Keratinocyte (primary cell): ENCODE measurements at regions not wholly inside any gene's neighbourhood (a gene's known extent, or its start where the extent isn't known, plus 50 kb on each side); places are given as distances from the start of the nearest gene placed in this dataset.

ENCODE experiments used
- DNase-seq: peaks from one replicate; pipeline ENCODE4 v3.0.0-alpha.2; 2011; ENCODE audit warnings: low read depth, missing footprints, low spot score
- FAIRE-seq: peaks from 2 replicates; lab custom pipeline; 2011; peaks lifted over from hg19 to GRCh38; lab: Jason Lieb, UNC
- H2AFZ ChIP-seq: 2 replicates; pipeline ENCODE4 v1.6.0; 2012; ENCODE audit warnings: low read length, control low read depth, inconsistent platforms; ENCODE audit not compliant: control insufficient read depth
- H3K27ac ChIP-seq: 2 replicates; pipeline ENCODE4 v1.5.1; 2011; ENCODE audit warnings: low read length; ENCODE audit not compliant: control insufficient read depth, insufficient read depth
- H3K27me3 ChIP-seq: 3 replicates; pipeline ENCODE4 v1.6.0; 2011; ENCODE audit warnings: low read length; ENCODE audit not compliant: control insufficient read depth, insufficient read depth; ENCODE audit errors: extremely low read depth
- H3K36me3 ChIP-seq, 2 experiments: 2 replicates in 1 of 2; 3 replicates in 1 of 2; pipeline ENCODE4 v1.5.1; 2011; ENCODE audit warnings: low read length in 2 of 2, mild to moderate bottlenecking in 1 of 2; ENCODE audit not compliant: control insufficient read depth in 2 of 2, insufficient read depth in 2 of 2; ENCODE audit errors: extremely low read depth in 1 of 2
- H3K4me1 ChIP-seq: 3 replicates; pipeline ENCODE4 v1.5.1; 2011; ENCODE audit warnings: low read length; ENCODE audit not compliant: control insufficient read depth, insufficient read depth; ENCODE audit errors: extremely low read depth
- H3K4me2 ChIP-seq: 3 replicates; pipeline ENCODE4 v1.6.0; 2011; ENCODE audit warnings: low read depth, low read length; ENCODE audit not compliant: control insufficient read depth, insufficient read depth; ENCODE audit errors: extremely low read depth
- H3K4me3 ChIP-seq, 3 experiments: fragments of 200-600 bp in 1 of 3; sonication (generic) in 1 of 3; 2 replicates in 2 of 3; 3 replicates in 1 of 3; pipeline ENCODE4 v1.5.1; 2011 to 2016; ENCODE audit warnings: low read length in 3 of 3, mild to moderate bottlenecking in 3 of 3, control low read depth in 2 of 3, inconsistent platforms in 1 of 3, low read depth in 1 of 3, mixed read lengths in 1 of 3, mixed run types in 1 of 3, moderate library complexity in 1 of 3; ENCODE audit not compliant: control insufficient read depth in 2 of 3, insufficient read depth in 2 of 3; ENCODE audit errors: extremely low read depth in 1 of 3
- H3K79me2 ChIP-seq: 2 replicates; pipeline ENCODE4 v1.6.0; 2012; ENCODE audit warnings: low read length; ENCODE audit not compliant: control insufficient read depth, insufficient read depth
- H3K9ac ChIP-seq: 3 replicates; pipeline ENCODE4 v1.6.0; 2011; ENCODE audit warnings: low read length; ENCODE audit not compliant: control insufficient read depth, insufficient read depth; ENCODE audit errors: extremely low read depth
- H3K9me1 ChIP-seq: 3 replicates; pipeline ENCODE4 v1.6.0; 2011; ENCODE audit warnings: low read length; ENCODE audit not compliant: control insufficient read depth, insufficient read depth; ENCODE audit errors: extremely low read depth
- H3K9me3 ChIP-seq: 2 replicates; pipeline ENCODE4 v1.5.1; 2012; ENCODE audit warnings: low read depth, low read length; ENCODE audit not compliant: control insufficient read depth
- H4K20me1 ChIP-seq: 3 replicates; pipeline ENCODE4 v1.6.0; 2011; ENCODE audit warnings: low read length; ENCODE audit not compliant: control insufficient read depth, insufficient read depth; ENCODE audit errors: extremely low read depth
- EZH2 ChIP-seq: IDR thresholded peaks from one replicate; pipeline ENCODE4 v1.6.1; 2012; ENCODE audit warnings: inconsistent platforms, mild to moderate bottlenecking, low read length, moderate library complexity
- dilution Hi-C: fragments of 300-500 bp; cut with MboI; formaldehyde crosslinking; loops from one replicate; pipeline ENCODE4 v1.7.0; 2020; ENCODE audit warnings: low sequenced_read_pairs; ENCODE audit not compliant: extremely low pct_ligation_motif_present
- TF ChIP-seq, protein P1 (sequence below), 3 experiments: IDR thresholded peaks in 1 of 3; conservative IDR thresholded peaks in 1 of 3; optimal IDR thresholded peaks in 1 of 3; 2 replicates in 2 of 3; 3 replicates in 1 of 3; pipeline versions ENCODE3 to v1.5.1; 2011; ENCODE audit warnings: low read length in 3 of 3, mild to moderate bottlenecking in 3 of 3, moderate library complexity in 2 of 3, control low read depth in 1 of 3, inconsistent platforms in 1 of 3; ENCODE audit not compliant: insufficient read depth in 2 of 3; ENCODE audit errors: extremely low read depth in 1 of 3

DNA sequence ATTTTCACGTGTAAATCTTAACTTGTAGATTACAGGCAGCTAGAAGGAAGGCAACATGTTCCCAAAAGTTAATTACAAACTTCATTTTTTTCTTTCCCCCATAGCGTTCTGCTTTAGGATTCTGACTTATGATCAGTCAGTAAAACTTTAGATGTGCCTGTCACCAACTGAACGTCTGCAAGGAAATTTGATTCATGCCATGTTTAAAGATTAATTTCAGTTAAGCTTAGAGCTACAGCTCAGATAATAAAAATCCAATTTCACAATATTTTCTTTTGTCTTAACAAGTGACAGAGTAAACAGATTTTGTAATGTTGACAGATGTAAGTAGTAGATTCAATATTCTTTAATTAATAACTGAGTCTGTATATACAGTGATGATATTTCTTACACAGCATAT, 253.1 kb downstream of the NFKBIZ start:
- no peak for FAIRE-seq

DNA sequence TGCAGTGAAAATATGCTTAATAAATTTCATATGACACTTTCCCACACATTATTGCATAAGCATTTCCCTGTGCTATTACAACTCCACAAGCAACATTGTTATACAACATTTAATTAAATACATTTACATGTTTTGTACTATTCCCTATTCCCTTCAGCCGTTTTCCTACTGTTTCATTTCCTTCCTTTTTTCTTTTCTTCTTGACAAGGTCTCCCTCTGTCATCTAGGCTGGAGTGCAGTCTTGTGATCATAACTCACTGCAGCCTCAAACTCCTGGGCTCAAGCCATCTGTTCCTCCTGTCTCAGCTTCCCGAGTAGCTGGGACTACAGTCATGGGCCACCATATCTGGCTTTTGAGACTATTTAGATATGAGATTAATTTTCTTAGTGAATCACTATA, 254.7 kb downstream of the NFKBIZ start:
- Histone ChIP-seq H3K79me2 (no peaks in the 10 kb centered on the region), H3K4me1 (no peaks in the 10 kb centered on the region), H3K4me3 (no peak overlapping the region), H3K9ac (no peak overlapping the region), H2AFZ (no peak overlapping the region), H3K27me3 (no peaks in the 10 kb centered on the region), H4K20me1 (no peaks in the 10 kb centered on the region), H3K9me1 (no peaks in the 10 kb centered on the region), H3K4me2 (no peak overlapping the region), H3K27ac (no peak overlapping the region), H3K9me3 (no peaks in the 10 kb centered on the region), H3K36me3 (no peaks in the 10 kb centered on the region)
- no peak for FAIRE-seq
- no peak for TF ChIP-seq EZH2
- TF ChIP-seq, protein P1, sequence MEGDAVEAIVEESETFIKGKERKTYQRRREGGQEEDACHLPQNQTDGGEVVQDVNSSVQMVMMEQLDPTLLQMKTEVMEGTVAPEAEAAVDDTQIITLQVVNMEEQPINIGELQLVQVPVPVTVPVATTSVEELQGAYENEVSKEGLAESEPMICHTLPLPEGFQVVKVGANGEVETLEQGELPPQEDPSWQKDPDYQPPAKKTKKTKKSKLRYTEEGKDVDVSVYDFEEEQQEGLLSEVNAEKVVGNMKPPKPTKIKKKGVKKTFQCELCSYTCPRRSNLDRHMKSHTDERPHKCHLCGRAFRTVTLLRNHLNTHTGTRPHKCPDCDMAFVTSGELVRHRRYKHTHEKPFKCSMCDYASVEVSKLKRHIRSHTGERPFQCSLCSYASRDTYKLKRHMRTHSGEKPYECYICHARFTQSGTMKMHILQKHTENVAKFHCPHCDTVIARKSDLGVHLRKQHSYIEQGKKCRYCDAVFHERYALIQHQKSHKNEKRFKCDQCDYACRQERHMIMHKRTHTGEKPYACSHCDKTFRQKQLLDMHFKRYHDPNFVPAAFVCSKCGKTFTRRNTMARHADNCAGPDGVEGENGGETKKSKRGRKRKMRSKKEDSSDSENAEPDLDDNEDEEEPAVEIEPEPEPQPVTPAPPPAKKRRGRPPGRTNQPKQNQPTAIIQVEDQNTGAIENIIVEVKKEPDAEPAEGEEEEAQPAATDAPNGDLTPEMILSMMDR (optimal IDR thresholded peaks at IDR 0.05 in 1 of 3, IDR thresholded peaks at IDR 0.05 in 1 of 3, conservative IDR thresholded peaks at IDR 0.05 in 1 of 3; ENCODE audit: extremely low read depth in 1 of 3, insufficient read depth in 2 of 3, low read length in 3 of 3) = no peak
- dilution Hi-C loops = no loop called here
- DNase-seq = no peak

More for the DNA sequence above, 253.1 kb downstream of the NFKBIZ start:
- DNase-seq = no peak
- Histone ChIP-seq H3K36me3 (no peaks in the 10 kb centered on the region), H3K4me3 (no peak overlapping the region), H3K4me2 (no peak overlapping the region), H2AFZ (no peak overlapping the region), H3K27me3 (no peaks in the 10 kb centered on the region), H3K4me1 (no peaks in the 10 kb centered on the region), H3K27ac (no peak overlapping the region), H3K9ac (no peak overlapping the region), H3K9me1 (no peaks in the 10 kb centered on the region), H4K20me1 (no peaks in the 10 kb centered on the region), H3K9me3 (no peaks in the 10 kb centered on the region), H3K79me2 (no peaks in the 10 kb centered on the region)
- no peak for TF ChIP-seq EZH2
- TF ChIP-seq, protein P1 (optimal IDR thresholded peaks at IDR 0.05 in 1 of 3, IDR thresholded peaks at IDR 0.05 in 1 of 3, conservative IDR thresholded peaks at IDR 0.05 in 1 of 3; ENCODE audit: extremely low read depth in 1 of 3, insufficient read depth in 2 of 3, low read length in 3 of 3) = no peak
- dilution Hi-C loops = no loop called here
